ENCODE measurements at regions not wholly inside any gene's neighbourhood (a gene's known extent, or its start where the extent isn't known, plus 50 kb on each side); places are given as distances from the start of the nearest gene placed in this dataset.
A peak's percentile ranks its signal among the peaks of the same experiment; 100 is the strongest.

- no peak for DNase-seq (ENCODE audit: low read depth in 2 of 2)
Measured at GRCh38 chr6:41404182-41404845, 68.9 kb downstream of the NCR2 start.

- no peak for DNase-seq (ENCODE audit: low read depth in 2 of 2)
Measured at GRCh38 chr6:41405941-41406727, 70.7 kb downstream of the NCR2 start.

- DNase-seq (ENCODE audit: low read depth in 2 of 2) = no peak
Measured at GRCh38 chr6:41406728-41407489, 71.5 kb downstream of the NCR2 start.

GRCh38 chr6:41408576-41408975 lies 73.2 kb downstream of the NCR2 start:
- DNase-seq (ENCODE audit: low read depth in 2 of 2) = no peak

- no peak for DNase-seq (ENCODE audit: low read depth in 2 of 2)
Measured at GRCh38 chr6:41408982-41409381, 73.6 kb downstream of the NCR2 start.

GRCh38 chr6:41409489-41409888 lies 74.1 kb downstream of the NCR2 start:
- DNase-seq (ENCODE audit: low read depth in 2 of 2) = no peak

GRCh38 chr6:41411961-41412360 lies 76.6 kb downstream of the NCR2 start:
- no peak for DNase-seq (ENCODE audit: low read depth in 2 of 2)

GRCh38 chr6:41413250-41413649 lies 77.8 kb downstream of the NCR2 start:
- no peak for DNase-seq (ENCODE audit: low read depth in 2 of 2)

- no peak for DNase-seq (ENCODE audit: low read depth in 2 of 2)
Measured at GRCh38 chr6:41416501-41416837, 81.1 kb downstream of the NCR2 start.

GRCh38 chr6:41418741-41419140 lies 83.3 kb downstream of the NCR2 start:
- DNase-seq (ENCODE audit: low read depth in 2 of 2) = no peak

- no peak for DNase-seq (ENCODE audit: low read depth in 2 of 2)
Measured at GRCh38 chr6:41419385-41419784, 84.0 kb downstream of the NCR2 start.

- no peak for DNase-seq (ENCODE audit: low read depth in 2 of 2)
Measured at GRCh38 chr6:41420186-41420585, 84.8 kb downstream of the NCR2 start.

- no peak for DNase-seq (ENCODE audit: low read depth in 2 of 2)
Measured at GRCh38 chr6:41422161-41422560, 86.8 kb downstream of the NCR2 start.

GRCh38 chr6:41423002-41423401 lies 87.6 kb downstream of the NCR2 start:
- DNase-seq (ENCODE audit: low read depth in 2 of 2) = no peak

GRCh38 chr6:41424370-41425058 lies 89.1 kb downstream of the NCR2 start:
- peak; percentile 61 to 82 for DNase-seq (ENCODE audit: low read depth in 2 of 2)

GRCh38 chr6:41425511-41425910 lies 90.1 kb downstream of the NCR2 start:
- no peak for DNase-seq (ENCODE audit: low read depth in 2 of 2)

GRCh38 chr6:41426438-41426851 lies 91.0 kb downstream of the NCR2 start:
- DNase-seq (ENCODE audit: low read depth in 2 of 2) = no peak

- no peak for DNase-seq (ENCODE audit: low read depth in 2 of 2)
Measured at GRCh38 chr6:41426888-41427641, 91.7 kb downstream of the NCR2 start.

GRCh38 chr6:41427642-41428335 lies 92.4 kb downstream of the NCR2 start:
- no peak for DNase-seq (ENCODE audit: low read depth in 2 of 2)

- DNase-seq (ENCODE audit: low read depth in 2 of 2) = no peak
Measured at GRCh38 chr6:41428336-41428995, 93.1 kb downstream of the NCR2 start.
